ENCODE measurements at regions not wholly inside any gene's neighbourhood (a gene's known extent, or its start where the extent isn't known, plus 50 kb on each side); places are given as distances from the start of the nearest gene placed in this dataset.
"Not testable (repeated sequence)": the region's sequence is repeated elsewhere in the genome, so short reads cannot be mapped to it uniquely, and the experiment has no call there.

DNA sequence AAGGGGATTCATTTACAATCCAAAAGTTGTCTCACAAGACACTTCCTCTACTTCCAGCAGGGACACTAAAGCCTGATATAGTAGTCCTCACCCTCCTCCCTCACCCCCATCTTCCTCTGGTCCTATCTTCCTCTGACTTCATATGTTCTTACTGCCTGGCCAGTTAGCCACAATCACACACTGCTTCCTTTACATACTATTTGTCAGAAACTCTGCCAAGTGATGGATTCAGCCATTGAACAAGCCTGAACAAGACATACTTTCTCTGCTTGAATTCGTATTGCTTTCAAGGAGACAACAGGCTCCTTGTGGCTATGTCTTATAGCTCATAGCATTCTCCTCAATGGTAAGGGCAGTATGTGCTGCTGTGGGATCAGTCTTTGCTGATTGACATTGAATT, 672.2 kb downstream of the BCL11A start:
- DNase-seq (ENCODE audit: low read depth in 2 of 2), result no peak

DNA sequence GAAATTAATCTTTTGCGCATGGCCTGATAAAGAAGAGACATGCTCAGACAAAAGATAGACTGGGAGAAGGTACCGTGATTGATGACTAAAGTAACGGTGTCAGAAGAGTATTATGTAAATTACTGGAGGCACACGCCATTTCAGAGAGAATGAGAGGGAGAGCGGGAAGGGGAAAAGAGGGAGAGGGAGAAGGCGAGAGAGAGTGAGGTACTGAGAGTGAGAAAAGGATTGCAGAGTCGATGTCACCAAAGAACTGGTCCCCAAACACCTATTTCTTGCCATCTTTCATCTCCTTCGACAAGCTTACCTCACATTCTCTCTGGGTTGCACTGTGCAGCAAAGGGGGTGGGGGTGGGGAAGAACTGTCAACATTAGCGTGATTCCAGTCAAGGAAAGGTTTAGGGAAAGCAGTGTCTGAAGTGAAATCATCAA, 673.7 kb downstream of the BCL11A start:
- DNase-seq (ENCODE audit: low read depth in 2 of 2), result no peak

DNA sequence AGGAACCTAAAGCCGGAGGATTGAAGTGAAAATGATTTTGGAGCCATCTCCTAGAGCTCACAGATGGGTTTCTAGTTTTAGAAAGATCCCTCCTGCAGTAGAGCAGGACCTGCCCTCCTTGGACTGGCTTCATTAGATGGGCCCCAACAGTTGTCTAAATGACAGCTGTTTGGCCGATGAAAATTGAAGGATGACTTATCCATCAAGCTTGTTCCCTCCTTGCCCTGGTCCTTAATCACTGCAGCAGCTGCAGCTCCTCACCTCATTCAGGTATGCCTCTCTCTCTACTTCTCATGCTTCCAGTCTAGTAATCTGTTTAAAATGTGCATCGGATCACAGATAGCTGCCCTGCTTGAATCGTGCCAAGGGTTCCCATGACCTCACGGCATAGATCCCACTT, 677.6 kb downstream of the BCL11A start:
- DNase-seq (ENCODE audit: low read depth in 2 of 2), result no peak

DNA sequence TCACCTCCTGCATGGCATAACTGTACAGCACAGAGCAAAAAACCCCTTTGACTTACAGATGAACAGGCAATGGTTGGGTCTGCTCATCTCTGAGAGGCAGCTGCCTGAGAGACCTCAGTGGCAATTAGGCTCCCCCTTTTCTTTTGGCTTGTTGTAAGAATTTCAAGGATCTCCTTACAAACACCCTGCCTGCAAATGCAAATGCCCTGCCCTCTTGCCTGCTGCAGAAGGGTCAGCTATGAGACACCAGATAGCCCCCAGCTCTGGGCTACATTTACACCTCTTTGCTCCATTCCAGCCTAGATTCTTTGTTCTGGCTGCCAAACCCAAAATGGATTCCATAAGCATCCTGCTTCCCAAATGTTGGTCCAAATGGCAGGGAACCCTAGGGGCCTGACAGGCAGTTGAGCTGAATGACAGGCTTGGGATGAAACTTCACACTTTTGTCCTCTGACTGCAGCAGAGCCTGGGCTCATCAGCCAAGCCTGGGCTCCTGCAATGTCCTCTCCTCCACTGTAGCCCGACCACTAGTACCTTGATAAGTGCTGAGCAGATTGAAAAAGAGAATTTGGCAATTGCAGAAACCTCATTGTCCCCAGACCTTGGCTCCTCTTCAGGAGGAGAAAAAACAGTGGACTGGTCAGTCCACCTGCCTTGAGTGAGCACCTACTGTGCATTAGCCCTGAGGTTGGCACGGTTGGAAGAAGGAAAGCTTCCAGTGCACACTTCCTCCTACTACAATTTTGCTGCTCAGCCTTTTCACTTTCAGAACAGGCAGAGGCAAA, 678.3 kb downstream of the BCL11A start:
- no peak for DNase-seq (ENCODE audit: low read depth in 2 of 2)

DNA sequence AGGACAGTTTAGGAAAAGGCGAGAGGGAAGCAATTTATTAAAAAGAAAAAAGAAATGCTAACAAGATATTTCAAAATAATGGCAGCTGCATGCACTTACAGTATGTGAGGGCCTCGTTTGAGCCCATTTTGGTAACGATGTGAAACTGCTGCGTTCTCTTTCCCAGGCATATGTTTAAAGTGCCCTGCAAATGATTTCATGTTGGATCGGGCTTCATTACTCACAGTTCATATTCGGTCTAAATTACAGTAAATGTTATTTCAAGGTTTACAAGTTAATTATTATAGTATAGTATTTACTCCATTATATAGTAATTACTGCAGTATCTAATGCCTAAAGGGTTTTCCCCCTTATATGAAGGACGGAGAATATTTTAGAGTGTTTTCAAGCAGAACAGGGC, 679.1 kb downstream of the BCL11A start:
- no peak for DNase-seq (ENCODE audit: low read depth in 2 of 2)

DNA sequence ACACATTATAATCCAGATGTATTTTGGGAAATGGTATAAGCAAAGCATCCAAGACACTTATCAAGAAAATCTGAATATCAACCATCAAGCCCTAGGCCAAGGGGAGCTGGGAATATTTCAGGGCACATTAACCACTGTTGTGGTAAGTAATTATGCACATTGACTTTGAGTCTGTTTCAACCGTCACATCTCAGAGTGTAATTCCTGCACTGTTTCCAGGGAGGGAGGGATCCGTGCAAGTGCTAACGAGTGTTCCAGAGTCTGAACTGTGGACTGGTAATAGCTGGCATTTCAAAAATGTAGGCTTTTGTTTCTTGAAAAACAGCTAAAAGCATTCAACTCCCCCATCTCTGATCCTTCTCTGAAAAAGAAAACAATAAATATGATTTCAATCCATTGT, 681.6 kb downstream of the BCL11A start:
- DNase-seq (ENCODE audit: low read depth in 2 of 2), result no peak

DNA sequence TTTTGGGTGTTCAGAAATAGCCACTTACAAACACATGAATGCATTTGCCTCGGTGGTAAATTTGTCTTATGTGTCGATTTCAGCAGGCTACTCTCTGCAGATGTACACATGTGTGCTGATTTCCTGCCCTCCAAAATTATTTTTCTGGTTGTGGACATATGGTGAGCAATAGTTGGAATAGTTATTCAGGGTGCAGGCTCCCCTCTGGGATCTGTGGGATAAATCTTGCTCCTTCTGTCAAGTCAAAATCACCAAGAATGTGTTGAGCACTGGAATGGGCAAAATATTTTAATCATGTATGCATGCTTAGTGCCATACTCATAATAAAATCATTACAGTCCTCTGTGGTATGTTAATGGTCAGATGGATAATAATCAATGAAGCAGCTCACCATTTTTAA, 684.5 kb downstream of the BCL11A start:
- peak; percentile 4 to 6 for DNase-seq (ENCODE audit: low read depth in 2 of 2)

DNA sequence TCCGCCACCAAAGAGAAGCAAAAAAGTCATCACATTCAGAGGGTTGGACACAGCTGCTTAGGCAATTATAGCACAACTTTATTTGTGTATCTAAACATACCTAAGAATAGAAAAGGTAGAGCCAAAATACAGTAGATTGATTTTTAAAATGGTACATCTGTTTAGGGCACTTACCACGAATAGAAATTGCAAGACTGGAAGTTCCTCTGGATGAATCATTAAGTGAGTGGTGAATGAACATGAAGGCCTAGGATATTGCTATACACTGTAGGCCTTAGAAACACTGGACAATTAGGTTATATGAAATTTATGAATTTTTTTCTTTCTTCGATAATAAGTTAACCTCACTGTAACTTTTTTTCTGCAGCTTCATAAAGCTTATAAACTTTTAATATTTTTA, 687.0 kb downstream of the BCL11A start:
- no peak for DNase-seq (ENCODE audit: low read depth in 2 of 2)

DNA sequence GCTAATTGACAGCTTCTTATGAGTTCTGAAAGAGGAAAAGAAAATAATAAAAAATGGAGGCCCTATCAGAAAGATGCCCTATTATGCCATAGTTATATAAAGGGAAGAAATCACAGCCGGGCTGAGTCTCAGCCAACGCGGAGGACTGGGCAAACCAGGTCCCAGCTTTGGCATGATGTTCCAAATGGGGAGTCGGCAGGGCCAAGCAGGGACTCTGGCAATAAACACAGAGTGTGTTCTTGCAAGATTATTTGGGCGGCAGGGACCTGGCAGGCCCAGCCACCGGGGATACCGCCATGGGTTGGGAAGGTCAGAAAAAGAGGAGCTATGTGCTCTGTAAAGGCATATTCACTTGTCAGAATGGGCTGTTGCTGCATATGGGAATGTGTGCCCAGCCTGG, 694.9 kb downstream of the BCL11A start:
- no peak for DNase-seq (ENCODE audit: low read depth in 2 of 2)

DNA sequence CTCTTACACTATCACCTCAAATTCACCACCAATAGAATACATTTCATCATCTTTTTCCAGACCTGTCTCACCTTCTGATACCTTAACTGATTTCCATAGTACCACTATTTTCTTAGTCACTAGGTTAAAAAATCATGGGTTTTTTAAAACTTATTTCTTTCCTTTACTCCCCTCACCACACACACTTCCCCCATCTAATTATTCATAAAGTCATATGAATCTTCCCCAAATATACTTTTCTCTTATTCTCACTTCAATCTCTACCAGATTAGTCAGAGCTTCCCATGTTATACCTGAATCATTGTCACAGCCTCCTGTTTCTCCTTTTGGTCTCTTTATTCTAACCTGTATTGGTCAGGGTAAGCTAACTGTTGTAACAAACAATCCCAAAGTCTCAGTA, 696.3 kb downstream of the BCL11A start:
- no peak for DNase-seq (ENCODE audit: low read depth in 2 of 2)

DNA sequence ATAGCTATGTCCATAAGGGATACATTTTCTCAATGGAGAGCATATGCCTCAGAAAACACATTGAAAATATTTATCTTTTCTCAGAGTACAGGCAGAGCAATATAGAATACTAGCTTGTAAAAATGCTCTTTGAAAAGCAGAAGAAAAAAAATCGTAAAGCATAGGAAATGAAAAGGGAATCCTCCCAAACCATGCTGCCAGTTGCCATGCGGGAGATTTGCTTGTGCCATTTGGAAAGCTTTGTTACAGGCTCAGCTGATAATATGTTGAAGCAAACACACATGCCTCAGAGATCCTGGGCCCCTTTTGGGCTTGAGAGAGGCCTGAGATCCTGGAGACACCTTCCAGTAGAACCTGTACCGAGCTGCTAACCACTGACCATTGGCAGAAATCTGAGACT, 697.1 kb downstream of the BCL11A start:
- no peak for DNase-seq (ENCODE audit: low read depth in 2 of 2)

DNA sequence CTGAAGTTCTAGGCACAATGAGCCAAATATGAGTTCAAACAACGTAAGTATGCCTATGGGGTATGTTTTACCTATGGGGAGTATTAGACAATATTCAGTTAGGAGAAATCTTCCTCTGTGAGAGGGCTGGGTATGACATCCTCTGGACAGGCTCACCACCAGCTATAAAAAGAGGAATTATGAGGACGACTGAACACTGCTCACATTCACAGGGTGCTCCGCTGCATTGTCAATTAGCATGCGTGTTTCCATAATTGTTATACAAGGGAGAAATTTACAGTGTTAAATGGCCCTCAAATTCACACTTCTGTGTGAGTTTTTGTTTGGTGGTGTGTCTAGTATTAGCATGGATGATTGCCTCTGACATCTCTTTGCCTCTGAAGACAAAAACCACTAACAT, 700.4 kb downstream of the BCL11A start:
- DNase-seq (ENCODE audit: low read depth in 2 of 2), result no peak

DNA sequence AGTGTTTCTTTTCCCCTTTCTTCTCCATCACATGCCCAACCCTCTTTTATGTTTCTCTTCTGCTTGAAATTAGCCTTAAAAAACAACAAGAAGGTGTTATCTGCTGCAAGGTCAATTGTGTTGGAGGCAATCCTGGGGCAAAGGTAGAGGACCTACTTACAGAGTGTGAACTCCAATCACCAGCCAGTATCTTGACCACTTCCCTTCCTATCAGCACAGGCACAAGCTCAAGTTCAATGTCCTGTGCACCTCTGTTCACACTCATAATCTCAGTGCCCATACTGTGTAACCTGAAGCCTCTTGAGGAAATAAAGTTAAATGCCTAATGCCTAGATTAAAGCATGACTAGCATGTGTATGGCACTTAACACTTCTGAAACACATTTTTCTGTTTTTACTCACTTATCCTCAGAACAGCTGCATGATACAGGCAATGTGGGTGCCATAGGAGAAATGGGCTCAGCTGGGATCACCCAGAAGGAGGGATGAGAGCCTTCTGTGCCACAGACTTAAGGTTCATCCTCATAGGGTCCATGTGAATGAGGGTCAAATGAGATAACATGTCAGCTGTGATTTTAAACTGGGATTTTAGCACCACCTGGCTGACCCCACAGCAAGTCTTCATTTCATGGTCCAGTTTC, 701.5 kb downstream of the BCL11A start:
- no peak for DNase-seq (ENCODE audit: low read depth in 2 of 2)

DNA sequence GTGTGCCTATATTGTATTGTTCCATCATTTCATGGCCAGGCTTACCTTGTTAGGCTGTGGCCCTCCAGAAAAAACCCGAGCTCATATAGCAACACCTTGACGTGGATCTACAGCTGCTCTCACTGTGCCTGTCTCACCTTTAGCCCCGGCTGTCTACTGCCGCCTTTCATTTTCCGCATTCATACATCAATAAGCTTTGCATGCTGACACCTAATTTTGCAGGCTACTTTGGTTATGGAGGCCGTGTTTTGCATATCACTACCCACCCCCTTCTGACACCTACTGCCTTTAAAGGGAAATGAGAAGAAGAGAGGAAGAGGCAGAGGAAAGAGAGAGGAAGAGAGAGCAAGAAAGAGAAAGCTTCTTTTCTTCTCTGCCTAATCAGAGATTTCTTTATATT, 702.9 kb downstream of the BCL11A start:
- no peak for DNase-seq (ENCODE audit: low read depth in 2 of 2)

DNA sequence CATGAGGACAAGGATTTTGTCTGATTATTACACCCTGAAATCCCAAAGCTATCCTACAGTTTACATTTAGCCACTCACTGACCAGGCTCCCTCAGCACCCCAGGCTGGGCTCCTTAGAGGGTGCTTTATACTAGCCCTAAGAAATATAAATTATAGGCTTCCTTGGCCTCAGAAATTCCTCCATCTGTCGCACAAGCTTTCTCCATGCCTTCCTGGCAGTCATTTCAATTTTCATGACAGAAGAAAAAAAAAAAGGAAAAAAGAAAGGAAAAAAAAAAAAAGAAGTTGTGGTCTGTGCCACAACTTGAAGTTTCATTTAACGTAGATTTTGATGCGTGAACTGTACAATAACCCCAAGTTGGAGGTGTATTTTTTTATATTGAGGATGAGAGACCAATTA, 719.5 kb downstream of the BCL11A start:
- DNase-seq (ENCODE audit: low read depth in 2 of 2), result no peak

DNA sequence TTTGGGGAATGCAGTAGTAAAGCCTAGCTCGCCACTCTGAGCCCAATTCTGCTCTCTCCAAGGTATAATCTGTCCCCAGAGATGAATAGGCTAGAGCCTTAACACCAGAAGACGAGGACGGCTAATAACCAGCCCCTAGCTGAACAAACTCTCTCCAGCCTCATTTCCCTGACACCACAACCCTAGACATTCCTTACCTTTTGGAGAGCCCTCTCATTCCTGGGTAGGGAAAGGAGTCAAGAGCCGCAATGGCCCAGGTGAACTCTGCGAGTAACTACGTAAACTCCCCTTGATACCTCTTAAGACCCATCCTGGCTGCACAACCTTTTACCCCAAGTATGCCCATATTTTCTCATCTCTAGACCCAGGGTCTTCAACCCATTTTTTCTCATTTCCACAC, 722.9 kb downstream of the BCL11A start:
- DNase-seq (ENCODE audit: low read depth in 2 of 2), result no peak

DNA sequence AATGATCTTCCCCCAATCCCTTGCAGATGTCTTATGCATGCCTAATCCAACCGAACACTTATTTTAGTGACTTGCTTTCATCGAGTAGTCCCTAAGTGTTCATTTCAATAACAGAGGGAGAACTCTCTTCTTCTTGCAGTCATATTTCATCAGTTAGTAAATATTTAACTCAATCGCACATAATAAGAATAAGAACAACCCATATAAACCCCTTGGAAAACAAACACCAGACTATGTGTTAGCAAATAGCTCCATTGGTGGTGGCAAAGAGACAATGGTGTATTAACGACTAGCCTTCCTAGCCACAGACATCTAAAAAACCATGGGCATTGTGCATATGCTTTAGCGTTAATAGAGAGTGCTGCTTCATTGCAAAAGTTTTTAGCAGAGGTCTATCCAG, 725.8 kb downstream of the BCL11A start:
- no peak for DNase-seq (ENCODE audit: low read depth in 2 of 2)

DNA sequence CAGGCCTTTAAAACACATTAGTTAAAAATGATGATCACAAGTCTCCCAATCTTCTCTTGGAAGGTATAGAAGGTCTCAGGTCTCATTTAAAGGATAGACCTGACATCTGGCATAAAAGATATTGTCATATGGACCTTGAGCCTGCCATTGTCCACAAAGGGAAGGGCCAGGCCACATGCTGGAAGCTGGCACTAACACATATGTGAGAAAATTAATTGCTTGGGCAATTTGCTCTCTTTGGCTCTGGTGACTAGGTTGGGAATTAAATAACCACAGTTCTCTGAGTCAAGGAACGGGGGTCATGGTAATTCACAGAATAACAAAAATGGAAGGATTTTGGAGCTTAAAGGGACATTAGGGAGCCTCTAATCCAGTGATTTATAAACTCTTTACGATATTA, 727.3 kb downstream of the BCL11A start:
- no peak for DNase-seq (ENCODE audit: low read depth in 2 of 2)

DNA sequence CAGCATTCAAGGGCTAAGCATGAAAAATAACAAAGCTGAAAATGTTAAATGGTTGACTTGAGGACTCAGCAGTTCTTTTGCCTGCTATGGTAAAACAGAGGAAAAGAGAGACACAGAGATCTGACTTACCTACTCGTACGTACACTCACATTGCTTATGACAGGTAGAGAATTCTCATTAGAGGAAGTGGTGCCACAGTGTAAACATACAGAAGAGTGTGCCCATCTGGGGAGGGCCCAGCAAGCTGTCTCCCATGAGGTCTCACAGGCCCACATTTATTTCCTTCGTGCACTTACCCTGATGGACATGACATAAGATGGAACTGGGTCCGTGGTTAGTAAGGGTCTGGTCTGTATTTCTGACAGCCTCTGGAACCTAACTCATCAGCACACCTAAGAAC, 729.1 kb downstream of the BCL11A start:
- DNase-seq (ENCODE audit: low read depth in 2 of 2), result no peak

DNA sequence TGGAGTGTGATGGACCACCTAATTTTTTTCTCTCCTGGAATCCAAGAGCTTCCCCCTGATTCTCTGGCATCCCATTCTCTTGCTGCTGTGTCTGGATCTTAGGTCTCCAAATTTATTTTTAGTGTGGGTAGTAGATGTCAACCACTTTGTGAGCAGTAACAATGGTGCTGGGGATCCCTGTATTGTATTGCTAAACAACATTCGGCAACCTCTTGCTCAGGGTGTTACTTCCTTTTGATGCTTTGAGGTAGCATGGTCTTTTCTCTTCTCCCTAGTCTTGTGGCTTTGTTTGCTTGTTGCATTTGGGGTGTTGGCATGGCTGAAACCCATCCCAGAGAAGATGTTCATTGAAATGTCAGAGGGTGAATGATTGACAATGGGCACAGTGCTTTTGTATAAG, 737.4 kb downstream of the BCL11A start:
- DNase-seq (ENCODE audit: low read depth in 2 of 2), result no peak

DNA sequence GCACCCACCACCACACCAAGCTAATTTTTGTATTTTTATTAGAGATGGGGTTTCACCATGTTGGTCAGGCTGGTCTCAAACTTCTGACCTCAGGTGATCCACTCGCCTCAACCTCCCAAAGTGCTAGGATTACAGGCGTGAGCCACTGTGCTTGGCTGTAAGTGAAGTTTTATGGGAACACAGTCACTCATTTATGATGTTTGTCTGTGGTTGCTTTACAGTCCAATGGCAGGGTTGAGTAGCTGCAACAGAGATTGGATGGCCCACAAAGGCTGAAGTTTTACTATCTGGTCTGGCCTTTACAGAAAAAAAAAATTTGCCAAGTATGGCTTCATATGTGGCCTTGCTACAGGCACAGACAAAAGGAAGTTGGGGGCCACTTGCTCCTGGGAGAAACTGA, 743.2 kb downstream of the BCL11A start:
- not testable (repeated sequence) for DNase-seq (ENCODE audit: low read depth in 2 of 2)

DNA sequence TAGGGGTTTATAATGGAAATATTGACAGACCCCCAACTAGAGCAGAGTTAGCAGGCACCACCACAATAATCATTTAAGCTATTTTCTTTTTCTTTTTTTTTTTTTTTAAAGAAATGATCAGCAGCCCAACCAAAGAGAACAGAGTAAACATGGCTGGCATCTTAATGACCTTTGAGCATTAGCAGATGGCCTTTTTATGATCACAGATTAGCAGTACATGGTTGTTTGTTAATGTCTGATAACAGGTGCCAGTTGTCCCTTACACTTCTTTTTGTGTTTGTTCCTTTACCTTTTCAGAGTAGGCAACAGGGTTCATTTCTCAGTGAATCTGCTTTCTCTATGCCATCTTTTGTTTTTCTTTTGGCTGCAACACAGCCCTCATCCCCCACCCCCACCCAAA, 747.0 kb downstream of the BCL11A start:
- DNase-seq (ENCODE audit: low read depth in 2 of 2), result no peak

DNA sequence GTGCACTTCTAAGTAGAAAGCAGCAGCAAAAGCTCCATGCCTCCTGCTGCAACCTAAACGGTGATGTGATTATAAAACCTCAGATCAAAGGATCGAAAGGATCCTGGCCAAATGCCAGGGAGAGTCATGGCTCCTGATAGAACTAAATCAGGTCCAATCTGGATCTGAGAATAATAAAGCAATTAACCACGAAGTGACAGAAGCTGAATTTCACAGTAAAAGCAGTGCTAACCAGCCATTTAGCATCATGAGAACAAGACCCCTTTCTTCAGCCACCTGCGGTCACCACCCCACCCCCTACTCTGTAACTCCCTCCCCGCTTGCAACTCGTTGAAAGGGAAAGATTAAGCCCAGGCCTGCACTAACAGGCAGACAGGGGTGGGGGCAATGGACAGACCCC, 748.7 kb downstream of the BCL11A start:
- no peak for DNase-seq (ENCODE audit: low read depth in 2 of 2)

DNA sequence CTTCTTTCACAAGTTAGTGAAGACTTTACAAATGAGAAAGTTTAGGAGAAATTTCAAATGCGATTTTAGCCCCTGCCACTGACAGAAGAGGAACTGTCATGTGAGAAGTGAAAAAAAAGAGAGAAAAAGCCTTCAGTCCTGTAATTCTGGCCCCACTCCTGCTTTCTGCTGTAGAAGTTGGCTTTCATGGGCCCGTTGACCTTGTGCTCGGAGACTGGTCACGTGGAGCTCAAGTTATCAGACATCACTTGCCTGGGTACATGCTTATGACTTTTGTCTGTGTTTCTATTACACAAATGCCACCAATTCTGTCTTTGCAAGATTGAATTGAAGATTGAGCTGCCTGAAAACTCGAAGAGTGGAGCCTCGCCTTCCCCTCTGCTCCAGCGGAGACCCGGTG, 749.9 kb downstream of the BCL11A start:
- DNase-seq (ENCODE audit: low read depth in 2 of 2), result no peak

Measured in fibroblast of skin of left quadriceps (primary cell).